GM18907 (cell line): ENCODE measurements at regions not wholly inside any gene's neighbourhood (a gene's known extent, or its start where the extent isn't known, plus 50 kb on each side); places are given as distances from the start of the nearest gene placed in this dataset.
"Not testable (repeated sequence)": the region's sequence is repeated elsewhere in the genome, so short reads cannot be mapped to it uniquely, and the experiment has no call there.

Experiments
- ATAC-seq: cut with Tn5 transposase; IDR thresholded peaks from one replicate; pipeline ENCODE4 v1.9.1; 2021; ENCODE audit warnings: mild to moderate bottlenecking, moderate library complexity; ENCODE audit not compliant: unreplicated experiment

DNA sequence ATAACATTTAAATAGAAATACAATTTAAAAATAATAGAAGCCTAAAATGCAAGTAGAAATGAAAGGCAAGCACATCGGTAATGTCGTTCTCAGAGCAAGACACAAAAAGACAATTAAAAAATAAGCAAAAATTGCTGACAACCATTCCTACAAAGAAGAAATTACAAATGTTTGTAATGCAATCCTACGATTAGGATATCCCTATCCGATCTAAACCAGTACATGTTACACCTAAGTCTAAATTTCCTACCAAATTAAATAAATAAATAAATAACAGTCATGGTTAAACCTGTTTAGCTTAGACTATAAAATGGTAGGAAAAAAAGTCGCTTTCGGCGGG, 90.0 kb downstream of the ANXA2R start:
- no peak for ATAC-seq

DNA sequence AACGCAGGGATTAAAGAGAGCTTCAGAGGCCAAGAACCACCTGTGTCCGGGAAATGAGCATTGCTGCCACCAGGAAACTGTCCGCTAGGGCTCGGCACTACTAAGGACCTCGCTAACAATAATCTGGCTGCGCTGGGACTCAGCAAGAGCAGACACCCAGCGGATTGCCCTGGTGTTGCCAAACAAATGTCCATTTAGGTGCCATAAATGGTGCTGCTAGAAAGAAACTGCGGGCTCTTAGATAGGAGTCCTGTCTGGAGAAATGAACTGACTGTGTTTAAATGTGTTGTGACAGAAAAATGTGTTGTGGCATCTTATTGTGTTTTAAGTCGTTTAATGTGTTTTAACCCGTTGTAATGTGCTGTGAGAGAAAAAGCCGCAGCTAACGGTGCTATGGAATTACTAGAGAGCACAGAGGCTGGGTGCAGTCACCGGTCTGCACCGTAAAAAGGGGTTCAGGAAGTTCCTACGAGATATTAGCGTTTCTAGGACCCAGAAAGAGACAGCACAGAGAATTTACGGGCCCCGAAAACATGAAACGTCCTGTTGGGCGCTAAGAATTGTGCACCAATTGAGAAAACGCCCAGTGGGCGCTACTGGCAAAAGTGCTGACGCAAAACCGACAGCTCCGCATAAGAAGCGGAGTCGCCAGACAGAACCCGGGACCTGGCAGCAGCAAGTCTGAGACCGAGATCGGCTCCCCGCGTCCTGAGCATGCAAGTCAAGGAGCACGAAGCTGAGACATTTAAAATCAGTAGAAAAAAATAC, 90.6 kb downstream of the ANXA2R start:
- peak; percentile 78 for ATAC-seq

DNA sequence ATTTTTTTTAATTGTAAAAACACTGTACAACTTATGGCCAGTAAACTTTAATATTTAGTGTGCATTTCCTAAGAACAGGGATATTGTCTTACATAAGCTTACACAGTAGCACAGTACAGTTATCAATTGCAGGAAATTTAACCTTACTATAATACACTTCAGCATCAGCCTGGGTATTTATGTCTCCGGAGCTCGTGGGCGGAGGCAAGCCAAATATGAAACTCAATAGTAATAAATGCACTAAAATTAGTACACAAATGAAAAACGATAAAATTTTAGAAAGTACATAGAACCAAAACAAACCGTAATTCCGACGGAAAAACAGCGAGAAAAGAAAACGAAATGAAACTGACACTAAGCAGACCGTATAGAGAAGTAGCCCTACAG, 91.2 kb downstream of the ANXA2R start:
- ATAC-seq, result no peak

DNA sequence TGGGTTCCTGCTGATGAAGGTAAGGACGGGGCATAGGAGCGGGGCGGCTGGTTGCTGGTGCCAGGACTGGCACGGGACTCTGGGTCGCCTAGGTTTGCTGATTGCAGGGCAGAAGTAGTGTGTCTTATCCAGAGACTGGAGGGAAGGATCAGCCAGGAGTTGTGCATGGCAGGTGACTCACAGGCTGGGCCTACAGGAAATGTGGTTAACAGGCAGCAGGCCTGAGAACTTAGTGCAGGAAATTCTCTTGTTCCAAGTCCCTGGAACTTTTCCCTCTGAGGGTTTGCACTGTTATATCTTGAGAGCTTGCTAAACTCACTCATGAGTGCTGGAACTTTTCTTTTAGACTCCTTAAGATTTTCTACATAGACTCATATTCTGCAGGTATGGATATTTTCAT, 95.1 kb downstream of the ANXA2R start:
- ATAC-seq, result no peak

DNA sequence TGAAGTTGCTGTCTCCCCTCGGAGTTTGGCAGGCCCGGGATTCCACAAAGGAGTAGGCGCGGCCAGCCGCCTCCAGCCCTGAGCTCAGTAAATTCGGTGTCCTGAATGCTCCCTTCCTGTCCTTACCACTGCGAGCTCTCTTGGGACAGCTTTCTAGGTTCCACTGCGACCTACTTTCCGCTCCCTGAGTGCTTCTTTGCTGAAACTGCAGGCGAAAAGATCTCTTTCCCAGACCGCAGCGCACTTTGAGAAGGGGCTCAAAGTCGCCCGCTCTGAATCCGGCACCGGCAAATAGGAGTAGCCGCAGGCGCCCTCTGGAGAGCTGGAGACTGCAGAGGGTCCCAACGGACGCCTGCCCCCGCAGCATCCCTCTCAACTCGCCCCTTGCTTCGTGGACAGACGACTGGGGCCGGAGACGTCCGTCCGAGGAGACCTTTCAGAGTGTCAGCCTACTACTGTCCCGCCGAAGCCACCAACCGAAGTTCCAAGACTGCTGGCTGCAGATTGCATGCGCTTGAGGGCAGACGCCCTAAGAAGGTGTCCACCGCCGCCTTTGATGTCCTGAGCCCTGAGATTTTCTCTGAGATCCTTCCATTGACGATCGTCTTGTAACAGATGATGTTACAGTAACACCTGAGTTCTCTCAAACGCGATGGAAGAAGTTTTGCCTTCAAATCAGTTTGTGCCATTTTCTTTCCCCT, 96.0 kb downstream of the ANXA2R start:
- no peak for ATAC-seq

DNA sequence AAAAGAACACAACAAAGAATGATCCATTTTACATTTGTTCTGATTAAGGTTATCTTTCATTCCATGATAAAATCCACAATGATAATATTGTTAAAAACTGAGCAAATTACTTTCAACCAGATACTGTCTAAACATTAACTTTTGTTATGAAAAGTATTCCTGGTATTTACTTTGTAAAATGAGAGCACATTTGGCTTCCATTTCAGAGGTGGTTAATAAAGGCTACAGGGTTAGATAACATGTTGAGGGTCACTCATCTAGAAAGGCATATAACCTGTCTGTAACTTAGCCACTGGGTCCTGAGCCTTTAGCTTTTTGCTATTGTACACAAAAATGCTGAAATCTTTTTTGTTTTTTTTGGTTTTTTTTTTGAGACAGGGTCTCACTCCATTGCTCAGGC, 99.3 kb downstream of the ANXA2R start:
- no peak for ATAC-seq

DNA sequence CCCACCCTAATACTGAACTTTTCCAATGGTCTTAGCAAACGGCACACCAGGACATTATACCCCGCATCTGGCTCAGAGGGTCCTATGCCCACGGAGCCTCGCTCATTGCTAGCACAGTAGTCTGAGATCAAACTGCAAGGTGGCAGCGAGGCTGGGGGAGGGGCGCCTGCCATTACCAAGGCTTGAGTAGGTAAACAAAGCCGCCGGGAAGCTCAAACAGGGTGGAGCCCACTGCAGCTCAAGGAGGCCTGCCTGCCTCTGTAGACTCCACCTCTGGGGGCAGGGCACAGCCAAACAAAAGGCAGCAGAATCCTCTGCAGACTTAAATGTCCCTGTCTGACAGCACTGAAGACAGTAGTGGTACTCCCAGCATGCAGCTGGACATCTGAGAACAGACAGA, 108.1 kb downstream of the ANXA2R start:
- ATAC-seq, result not testable (repeated sequence)

DNA sequence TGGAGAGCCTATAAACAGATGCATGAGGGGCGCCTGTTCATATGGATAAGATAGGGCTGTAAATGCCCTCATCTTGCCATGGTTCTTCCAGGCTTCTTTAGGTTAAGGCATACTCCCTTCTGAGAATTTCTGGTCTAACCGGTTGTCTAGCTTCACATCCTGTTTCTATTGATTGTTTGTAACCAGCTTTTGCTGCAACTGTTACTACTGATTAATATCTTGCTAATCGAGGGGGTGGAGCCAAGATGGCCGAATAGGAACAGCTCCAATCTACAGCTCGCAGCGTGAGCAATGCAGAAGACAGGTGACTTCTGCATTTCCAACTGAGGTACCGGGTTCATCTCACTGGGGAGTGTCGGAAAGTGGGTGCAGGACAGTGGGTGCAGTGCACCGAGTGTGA, 108.7 kb downstream of the ANXA2R start:
- ATAC-seq, result not testable (repeated sequence)

DNA sequence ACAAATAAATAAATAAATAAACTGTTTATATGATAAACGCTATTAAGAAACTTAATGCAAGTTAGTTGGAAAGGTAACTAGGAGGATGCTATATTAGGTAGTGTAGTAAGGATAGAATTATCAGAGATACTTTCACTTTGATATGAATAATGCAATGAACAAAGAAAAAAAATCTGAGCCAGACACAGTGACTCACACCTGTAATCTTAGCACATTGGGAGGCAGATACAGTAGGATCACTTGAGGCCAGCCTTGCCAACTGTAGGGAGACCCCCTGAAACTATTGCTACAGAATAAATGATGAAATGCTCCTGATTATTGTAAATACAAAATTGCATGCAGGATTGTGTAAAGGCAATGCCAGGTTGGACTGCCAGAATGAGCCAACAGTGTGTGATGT, 109.2 kb downstream of the ANXA2R start:
- ATAC-seq, result no peak

DNA sequence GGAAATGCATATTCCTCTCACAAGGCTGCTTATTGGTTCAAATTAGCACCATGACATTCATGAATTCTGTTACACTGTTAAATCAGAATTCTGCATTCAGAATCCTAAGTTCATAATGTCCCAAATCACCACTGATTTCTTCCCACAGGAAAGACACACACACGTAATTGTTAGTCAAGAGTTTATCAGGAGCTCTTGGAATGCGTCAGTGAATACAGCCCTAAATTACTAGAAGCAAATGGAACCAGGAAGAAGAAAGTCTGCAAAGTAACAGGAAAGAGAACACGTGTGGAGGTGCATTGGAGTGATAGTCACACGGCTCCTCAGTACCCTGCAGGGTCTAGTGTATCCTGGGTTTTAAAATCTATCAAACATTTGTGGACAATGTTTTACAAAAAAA, 110.2 kb downstream of the ANXA2R start:
- ATAC-seq, result no peak

DNA sequence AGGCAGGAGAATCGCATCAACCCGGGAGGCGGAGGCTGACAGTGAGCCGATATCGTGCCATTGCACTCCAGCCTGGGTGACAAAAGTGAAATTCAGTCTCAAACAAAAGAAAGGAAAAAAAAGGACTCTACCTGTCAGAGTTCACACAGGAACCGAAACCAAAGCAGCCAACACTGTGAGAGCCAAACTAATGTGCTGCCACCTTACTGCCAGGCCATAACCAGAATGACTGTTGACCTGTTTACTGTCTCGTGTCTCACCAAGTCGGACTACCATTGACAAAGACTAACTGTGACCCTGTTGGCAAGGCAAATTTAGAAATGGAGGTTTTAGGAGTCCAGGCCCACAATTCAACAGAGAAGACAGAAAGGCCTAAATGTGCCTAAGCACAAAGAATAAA, 112.4 kb downstream of the ANXA2R start:
- ATAC-seq, result peak; percentile 94

DNA sequence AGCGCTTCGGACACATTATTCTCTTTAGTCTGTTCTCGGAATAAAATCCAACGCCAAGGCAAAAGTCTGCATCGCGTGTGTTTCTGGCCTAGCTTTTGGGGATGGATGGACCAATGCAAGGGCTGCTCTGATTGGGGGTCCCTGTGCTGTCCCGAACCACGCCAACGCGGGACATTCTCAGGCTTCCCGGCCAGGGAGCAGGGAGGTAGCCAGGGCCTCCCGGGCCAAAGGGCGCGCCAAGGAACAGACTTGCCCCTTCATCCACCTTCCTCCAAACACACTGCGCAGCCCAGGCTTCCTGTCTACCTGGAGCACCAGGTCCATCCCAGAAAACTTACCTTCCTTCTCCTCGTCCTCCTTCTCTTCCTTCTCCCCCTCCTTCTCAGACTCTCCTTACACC, 113.0 kb upstream of the SELENOP start:
- no peak for ATAC-seq

DNA sequence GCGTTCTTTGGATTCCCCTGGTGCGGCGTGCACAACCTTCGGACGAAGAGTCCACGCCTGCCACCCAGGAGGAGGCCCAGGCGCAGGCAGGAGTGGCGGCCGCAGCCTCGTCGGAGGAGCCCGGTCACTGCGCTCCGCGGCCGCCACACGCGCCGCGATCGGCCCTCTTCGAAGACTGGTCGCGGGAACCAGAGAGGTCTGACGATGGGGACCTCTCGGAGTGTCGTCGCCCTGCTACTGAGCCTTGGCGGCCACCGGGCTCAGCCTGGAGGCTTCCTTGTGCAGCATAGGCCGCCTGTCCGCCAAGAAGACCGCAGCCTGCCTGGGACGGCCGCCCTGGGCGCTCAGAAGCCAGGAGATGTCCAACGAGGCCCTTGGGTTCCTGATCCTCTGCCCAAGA, 112.5 kb upstream of the SELENOP start:
- ATAC-seq, result no peak

DNA sequence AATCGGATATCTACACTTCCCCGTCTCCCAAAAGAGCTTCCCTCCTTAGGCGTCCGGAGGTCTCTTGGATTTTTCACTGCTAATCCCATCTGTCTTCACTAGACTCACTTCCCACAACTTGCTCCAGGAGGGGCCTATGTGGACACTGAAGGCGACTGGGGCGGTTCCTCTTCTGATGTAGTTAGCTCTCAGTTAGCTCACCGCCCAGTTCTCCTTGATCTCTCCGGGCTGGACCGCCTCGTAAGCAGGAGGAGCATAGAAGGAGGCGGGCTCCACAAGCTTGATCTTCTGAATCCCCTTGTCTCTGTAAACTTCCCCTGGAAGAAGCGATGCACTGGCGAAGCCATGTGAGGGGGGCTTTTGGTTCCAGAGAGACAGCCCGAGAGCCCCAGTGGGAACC, 112.0 kb upstream of the SELENOP start:
- ATAC-seq, result no peak

DNA sequence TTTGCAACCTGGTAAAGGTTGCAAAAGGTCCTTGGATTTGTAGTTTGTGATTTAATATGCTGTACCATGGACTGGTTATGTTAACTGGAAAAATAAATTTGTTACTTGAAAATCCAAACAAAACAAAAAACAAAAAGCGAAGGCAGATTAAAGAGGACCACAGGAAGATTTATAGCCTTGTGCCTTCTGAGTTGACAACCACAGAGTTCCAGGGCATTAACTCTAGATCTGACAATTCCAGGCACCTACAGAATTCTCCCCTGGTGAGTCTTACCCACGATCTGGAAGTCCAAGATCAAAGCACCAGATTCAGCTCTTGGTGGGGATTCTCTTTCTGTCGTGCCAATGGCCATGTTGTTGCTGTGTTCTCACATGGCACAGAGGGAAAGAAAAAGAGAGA, 107.9 kb upstream of the SELENOP start:
- no peak for ATAC-seq

DNA sequence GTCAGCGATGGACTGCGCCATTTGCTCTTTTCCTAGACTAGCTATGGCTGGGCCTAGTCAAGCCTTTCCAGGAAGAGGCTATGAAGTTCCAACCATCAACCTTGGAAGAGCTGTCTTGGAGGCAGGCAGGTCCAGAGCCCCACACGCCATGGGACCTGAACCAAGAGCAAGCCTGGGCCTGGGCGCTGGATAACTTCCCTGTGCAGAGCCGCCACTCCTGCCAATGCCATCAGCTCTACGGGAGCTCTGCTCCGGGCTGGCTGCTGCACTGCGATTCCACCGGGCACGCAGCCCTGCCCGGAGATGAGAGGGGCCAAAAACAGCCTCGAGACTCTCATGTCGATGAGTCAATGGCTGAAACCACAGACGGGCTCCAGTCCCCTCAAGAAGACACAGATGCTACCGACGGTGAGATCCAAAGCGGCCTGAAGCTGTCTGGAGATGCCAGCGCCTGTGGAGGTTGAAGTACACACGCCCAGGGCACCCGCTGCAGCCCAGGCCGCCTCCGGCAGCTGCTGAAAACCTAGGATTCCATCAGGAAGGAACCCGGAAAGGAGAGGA, 103.7 kb upstream of the SELENOP start:
- no peak for ATAC-seq

DNA sequence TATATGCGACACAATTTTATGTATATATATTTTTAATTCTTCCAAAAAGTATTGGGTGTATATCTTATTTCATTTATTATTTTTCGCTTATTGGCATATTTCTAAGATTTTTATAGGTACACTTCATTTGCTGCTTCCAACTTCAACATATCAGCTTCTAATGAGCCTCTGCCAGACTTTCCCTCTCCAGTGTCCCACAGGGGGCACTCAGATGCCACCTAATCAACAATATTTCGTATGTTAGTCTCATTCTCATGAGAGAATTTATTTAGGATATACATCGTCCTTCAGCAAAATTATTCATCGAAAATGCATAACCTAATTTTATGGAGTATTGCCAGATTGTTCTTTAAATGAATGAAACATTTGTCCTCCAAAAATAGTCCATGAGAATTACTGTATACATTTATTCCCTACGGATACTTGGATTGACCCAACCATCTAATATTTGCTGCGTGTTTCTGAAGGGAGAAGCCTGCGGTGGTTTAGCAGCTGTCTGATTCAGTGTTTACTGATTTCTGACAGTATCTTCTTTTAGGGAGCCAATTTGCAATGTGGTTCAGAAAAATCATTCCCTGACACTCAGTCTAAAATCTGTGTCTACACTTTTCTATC, 100.6 kb upstream of the SELENOP start:
- ATAC-seq, result no peak

DNA sequence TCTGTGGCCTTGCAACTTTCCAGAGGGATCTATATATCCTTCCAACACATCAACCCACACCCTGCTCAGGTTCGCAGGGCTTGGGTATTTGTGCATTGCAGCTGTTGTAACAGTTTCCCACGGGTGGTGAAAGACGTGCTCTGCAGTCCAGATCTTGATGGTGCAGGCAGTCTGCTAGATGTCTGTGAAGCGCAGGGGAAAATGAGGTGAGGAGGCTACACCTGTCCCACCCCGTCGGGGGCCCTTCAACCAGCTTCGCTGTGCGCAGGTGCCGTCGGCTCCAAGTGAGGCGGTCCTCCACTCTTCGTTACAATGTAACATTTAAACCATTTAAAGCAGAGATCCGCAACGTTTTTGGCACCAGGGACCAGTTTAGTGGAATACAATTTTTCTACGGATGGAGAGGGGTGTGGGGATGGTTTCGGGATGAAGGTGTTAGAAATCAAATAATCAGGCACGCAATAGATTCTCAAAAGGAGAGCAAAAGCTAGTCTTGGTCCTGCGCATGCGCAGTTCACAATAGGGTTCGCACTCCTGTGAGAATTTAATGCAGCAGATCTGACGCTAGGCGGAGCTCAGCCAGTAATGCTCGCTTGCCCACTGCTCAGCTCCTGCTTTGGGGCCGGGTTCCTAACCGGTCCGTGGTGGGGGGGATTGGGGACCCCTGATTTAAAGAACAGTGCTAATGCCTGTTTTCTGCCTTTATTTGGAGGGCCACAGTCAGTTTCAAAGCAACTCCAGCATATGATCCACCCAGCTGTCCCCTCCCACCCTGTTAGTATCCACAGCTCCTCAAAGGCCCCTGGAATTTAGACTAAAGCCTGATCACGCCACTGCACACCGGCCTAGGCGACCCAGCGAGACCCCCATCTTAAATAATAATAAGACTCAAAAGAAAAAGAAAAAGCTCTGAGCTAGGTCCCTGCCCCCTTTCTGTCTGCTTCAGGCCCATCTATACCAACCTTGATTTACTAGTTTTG, 97.1 kb upstream of the SELENOP start:
- ATAC-seq, result peak; percentile 93

DNA sequence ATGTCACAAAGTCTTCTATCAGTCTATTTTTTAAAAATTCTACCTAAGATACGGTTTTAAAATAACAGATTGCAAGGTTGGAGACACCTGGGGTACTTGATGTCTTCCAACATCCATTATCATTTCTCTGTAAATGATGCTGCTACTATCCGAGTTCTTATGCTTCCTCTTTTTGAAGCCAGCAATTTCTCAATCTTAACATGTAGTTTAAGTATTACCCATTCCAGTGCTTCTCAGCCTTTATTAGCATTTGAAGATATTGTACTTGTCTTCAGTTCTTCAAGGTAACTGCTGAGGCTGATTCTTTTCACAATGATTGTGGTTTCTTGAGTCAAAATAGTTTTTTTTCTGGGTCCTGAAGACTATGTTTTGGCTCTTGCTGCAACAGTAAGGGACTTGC, 96.4 kb upstream of the SELENOP start:
- ATAC-seq, result no peak

DNA sequence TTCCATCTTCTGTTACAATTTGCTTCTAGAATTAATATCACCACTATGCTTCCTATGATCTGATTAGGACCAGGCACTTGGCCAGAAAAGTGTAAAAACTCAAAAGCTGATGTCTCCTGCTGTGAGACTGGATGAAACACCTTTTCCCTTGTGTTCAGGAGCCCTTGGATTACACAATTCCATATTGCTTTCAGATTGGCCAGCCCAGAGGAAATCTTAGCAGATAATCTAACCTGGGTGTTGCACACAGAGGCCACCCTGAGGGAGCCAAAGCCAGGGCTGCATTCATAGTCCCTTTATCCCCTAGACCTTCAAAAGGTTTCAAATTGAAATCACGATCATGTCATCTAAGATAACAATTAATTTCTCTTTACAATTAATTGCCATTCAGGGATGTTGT, 94.1 kb upstream of the SELENOP start:
- ATAC-seq, result no peak

DNA sequence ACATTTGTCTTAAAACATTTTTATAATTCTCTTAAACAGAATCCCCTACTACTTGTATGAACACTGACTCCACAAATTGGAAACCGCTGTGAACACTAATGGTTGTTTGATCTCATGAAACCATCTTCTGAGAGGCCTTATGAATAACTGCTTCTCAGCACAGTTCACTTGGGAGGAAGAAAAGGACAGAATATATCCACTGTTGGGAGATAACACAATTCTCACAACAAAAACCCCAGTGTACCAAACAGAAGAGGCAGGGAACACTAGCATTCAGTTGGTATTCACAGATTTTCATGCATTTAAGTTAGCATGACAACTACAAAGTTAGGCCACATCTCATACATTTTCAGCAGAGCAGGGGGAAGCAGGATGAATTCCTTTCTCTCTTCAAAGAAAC, 89.0 kb upstream of the SELENOP start:
- ATAC-seq, result no peak
